KOPT-K1 (cell line): ENCODE measurements at regions not wholly inside any gene's neighbourhood (a gene's known extent, or its start where the extent isn't known, plus 50 kb on each side); places are given as distances from the start of the nearest gene placed in this dataset.
"Not testable (repeated sequence)": the region's sequence is repeated elsewhere in the genome, so short reads cannot be mapped to it uniquely, and the experiment has no call there.

Experiments
- H3K27ac ChIP-seq: fragments of 200-600 bp; sonication (generic); 2 replicates; pipeline ENCODE4 v1.5.1; 2016; ENCODE audit warnings: antibody characterized with exemption, mild to moderate bottlenecking, low read depth, low read length; ENCODE audit not compliant: poor library complexity, severe bottlenecking
- H3K36me3 ChIP-seq: fragments of 200-600 bp; sonication (generic); 2 replicates; pipeline ENCODE4 v1.5.1; 2017; ENCODE audit warnings: antibody characterized with exemption, mild to moderate bottlenecking, low read length, moderate library complexity; ENCODE audit not compliant: insufficient read depth
- H3K9me3 ChIP-seq: fragments of 200-600 bp; sonication (generic); 2 replicates; pipeline ENCODE4 v1.5.1; 2017; ENCODE audit warnings: antibody characterized with exemption, low read length, mild to moderate bottlenecking; ENCODE audit not compliant: insufficient read depth, poor library complexity, severe bottlenecking

DNA sequence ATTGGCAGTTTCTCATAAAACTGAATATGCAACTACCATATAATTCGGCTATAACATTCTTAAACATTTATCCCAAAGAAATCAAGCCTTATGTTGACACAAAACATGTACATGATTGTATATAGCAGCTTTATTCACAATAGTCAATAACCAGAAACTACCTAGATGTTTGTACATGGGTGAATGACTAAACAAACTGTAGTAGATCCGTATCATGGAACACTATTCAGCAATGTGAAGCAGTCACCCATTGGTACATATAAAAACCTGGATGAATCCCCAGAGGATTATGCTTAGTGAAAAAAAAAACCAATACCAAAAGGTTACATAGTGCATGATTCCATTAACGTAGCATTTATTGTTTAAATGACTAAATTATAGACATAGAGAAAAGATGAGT lies 471.7 kb upstream of the KLHL1 start:
- Histone ChIP-seq H3K36me3 (no peaks in the 10 kb centered on the region), H3K9me3 (no peaks in the 10 kb centered on the region), H3K27ac (no peak overlapping the region)

DNA sequence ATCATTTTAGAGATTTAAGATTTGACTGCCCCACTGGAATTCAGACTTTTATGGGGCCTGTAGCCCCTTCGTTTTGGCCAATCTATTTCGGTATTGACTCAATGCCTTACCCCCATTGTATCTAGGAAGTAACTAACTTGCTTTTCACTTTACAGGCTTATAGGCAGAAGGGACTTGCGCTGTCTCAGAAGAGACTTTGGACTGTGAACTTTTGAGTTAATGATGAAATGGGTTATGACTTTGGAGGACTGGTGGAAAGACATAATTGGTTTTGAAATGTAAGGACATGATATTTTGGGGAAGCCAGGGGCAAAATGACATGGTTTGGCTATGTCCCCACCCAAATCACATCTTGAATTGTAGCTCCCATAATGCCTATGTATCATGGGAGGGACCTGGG lies 463.0 kb upstream of the KLHL1 start:
- Histone ChIP-seq H3K36me3 (no peaks in the 10 kb centered on the region), H3K9me3 (no peaks in the 10 kb centered on the region), H3K27ac (no peak overlapping the region)

DNA sequence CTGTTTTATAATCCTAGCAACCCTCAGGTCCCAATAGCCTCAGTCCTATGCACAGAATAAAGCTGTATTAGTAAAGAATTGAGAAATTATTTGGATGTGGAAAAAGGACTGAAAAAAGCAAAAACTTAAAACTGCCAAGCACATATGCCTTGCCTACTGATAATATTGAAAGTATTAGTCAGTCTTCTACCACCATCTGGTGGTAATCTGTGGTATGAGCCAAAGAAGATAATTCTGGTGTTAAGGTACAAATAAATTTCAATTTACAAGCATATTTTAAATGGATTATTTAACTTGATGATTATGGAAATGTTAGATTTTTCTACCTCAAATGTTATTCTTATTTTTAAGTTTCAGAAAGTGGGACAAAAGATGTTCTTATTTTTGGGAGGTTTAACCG lies 460.3 kb upstream of the KLHL1 start:
- Histone ChIP-seq H3K36me3 (no peaks in the 10 kb centered on the region), H3K9me3 (no peaks in the 10 kb centered on the region), H3K27ac (no peak overlapping the region)

DNA sequence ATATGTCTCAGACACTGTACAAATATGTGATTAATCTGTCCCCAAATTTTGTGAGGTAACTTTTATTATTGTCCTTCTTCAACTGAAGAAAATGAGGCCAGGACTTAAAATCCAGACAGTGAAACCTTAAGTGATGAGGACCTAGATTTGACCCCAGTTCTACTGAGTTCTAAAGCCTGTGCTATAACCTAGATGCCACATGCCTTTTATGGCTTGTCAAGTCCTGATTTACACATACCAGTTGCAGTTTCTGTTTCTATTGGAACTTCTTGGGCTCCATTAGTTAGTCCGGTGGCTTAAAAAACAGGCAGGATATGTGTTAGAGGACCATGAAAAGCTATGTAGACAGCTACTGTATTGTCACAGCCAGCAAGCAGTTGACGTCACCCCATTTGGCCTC lies 436.5 kb upstream of the KLHL1 start:
- H3K9me3 ChIP-seq, result no peaks in the 10 kb centered on the region

DNA sequence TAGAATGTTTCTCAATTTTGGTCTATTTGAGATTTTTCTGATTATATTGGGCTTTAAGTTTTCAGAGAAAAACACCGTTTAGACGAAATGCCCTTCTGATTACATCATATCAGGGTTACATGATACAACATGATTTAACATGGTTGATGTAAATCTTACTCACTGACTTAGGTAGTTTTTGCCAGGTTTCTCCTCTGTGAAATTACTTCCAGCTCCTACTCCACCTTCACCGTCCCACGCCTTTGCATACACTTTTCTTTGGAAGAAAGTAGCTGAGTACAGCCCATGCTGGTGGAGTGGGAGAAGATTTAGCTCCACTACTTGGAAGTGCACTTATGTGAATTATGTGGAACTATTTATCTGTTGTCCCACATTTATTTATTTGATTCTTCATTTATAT lies 433.2 kb upstream of the KLHL1 start:
- no peak overlapping the region for H3K27ac ChIP-seq

More for the DNA sequence above, 436.5 kb upstream of the KLHL1 start:
- H3K27ac ChIP-seq, result no peak overlapping the region
- H3K36me3 ChIP-seq, result no peaks in the 10 kb centered on the region

DNA sequence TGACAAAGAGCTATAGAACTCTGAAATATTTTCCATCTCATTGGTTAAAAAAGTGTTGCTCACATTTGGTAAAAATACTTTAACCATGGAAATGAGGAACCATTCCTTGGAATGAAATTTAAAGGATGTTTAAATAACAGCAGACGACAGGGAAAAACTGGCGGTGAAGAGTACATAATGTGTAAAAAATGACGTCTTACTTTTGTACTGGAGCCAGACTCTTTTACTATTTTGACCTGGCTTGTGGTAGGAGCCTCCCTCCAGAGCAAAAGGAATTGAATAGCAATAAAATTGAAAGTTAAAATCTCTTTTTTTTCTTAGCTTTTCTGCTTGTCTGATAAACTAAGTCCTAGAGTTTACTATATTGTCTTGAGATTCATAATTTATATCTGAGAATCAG lies 426.2 kb upstream of the KLHL1 start:
- Histone ChIP-seq H3K27ac (no peak overlapping the region), H3K9me3 (no peaks in the 10 kb centered on the region), H3K36me3 (no peaks in the 10 kb centered on the region)

More for the DNA sequence above, 433.2 kb upstream of the KLHL1 start:
- Histone ChIP-seq H3K9me3 (no peaks in the 10 kb centered on the region), H3K36me3 (no peaks in the 10 kb centered on the region)

DNA sequence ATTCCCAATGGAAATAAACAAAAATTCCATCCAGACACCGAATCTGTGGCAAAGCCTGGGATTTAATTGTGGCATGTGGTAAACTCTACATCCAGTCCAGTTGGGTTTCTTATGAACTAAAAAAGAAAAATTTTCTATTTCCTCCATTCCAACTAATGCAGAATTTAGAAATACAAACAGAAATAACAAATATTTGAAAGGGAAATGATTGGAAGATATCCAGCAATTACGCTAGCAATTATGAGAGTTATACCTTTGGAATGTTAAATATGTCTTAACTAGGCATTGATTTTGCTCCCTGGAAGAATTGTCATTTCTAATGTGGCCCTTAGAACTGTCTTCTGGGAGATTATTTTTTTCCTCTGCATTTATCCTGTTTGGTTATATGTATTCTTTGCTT lies 421.4 kb upstream of the KLHL1 start:
- Histone ChIP-seq H3K9me3 (no peaks in the 10 kb centered on the region), H3K27ac (no peak overlapping the region), H3K36me3 (no peaks in the 10 kb centered on the region)

DNA sequence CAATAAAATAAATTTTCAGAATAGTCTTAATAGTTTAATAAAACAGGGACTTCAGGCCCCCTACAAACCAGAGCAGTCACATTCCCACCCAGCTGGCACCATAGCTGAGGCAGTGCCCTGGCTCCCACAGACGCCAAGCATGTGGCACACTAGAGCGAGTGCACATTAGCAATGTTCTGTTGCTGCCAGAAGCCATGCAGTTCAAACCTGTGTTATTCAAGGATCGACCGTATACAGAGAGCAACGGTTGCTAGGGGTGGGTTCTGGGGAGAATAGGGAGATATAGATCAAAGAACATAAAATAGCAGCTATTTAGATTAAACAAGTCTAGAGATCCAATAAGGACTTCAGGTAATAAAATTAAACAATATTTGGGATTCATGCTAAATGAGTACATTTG lies 419.3 kb upstream of the KLHL1 start:
- Histone ChIP-seq H3K9me3 (no peaks in the 10 kb centered on the region), H3K36me3 (no peaks in the 10 kb centered on the region), H3K27ac (no peak overlapping the region)

DNA sequence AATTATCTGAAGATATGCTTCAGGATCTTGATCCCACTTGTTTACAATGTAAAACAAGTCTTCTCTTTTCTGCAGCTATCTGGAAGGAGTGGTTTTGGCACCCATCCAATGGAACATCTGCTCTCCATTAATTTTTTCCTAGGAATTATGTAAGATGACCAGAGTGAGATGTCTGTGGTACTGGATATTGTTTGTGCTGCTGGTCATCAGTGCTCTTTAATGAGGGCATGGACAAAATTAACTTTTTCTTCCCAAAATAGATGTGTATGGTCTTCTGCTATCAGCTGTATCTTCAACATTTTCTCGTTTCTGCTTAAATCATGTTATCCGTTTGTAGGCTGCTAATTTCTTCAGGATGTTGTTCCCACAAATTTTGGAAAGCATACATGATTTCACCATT lies 415.4 kb upstream of the KLHL1 start:
- H3K9me3 ChIP-seq, result no peaks in the 10 kb centered on the region
- no peaks in the 10 kb centered on the region for H3K36me3 ChIP-seq
- H3K27ac ChIP-seq, result no peak overlapping the region

DNA sequence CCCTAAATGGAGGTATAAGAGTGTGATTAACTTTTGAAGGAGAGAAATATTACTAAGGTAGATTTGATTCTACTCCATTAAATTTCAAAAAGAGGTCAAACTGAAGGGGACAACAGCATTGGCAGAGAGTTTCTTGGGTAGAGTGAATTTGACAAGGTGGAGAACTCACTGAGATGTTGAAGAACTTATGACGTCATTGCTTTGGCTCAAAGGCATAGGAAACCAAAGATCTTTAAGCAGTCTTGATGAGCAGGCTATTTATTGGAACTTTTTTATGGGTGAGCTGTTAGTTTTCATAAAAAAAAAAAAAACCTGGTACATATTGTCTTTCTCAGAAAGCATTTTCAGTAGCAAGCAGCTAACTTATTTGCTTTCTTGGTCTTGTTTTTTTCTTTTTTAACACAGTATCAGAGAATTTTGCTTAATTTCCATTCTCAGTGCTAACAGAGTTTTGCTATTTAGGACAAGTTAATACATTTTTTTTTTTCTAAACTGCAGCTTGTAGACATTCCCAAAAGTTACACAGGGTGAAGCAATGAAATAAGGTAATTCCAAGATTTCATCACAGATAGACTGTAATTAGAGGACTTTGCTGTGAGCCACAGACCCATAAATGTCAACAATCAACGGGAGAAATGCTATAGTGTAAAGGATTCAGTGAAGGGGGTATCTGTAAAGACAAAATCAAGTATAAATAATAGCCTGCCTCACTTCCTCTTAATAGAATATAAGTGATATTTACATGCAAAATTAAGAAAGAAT lies 412.2 kb upstream of the KLHL1 start:
- no peaks in the 10 kb centered on the region for H3K36me3 ChIP-seq
- no peak overlapping the region for H3K27ac ChIP-seq
- H3K9me3 ChIP-seq, result no peaks in the 10 kb centered on the region

DNA sequence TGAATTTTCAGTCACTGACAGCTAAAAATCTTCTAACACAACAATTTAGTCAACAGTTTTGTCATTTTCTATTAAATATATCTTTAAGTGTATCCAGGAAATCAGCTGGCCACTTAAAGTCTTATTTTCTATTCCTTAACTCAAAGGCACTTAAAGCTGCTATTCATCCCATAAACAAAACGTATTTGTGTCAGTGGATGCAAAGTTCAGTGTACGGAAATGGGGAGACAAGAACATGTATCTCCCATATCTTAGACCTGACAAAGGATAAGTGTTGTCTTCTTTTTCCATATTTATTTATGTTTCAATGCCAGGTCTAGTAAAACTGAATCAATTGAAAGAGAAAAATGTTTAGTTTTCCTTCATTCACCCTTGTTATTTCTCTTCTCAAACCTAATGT lies 409.8 kb upstream of the KLHL1 start:
- H3K9me3 ChIP-seq, result no peaks in the 10 kb centered on the region
- H3K36me3 ChIP-seq, result no peaks in the 10 kb centered on the region
- H3K27ac ChIP-seq, result no peak overlapping the region

DNA sequence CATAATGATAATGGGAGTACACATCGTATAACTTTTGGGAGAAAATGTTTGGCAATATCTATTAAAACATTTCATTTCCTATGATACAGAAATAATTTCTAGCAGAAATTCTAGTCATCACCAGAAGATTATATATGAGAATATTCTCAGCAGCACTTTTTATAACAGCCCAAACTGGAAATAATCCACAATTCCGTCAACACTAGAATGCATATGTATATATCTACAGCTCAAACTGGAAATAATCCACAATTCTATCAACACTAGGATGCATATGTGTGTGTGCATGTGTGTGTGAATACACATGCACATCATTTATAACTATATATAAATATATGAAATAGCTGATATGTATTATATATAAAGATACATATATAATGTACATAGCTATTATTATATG lies 408.0 kb upstream of the KLHL1 start:
- H3K9me3 ChIP-seq, result no peaks in the 10 kb centered on the region
- H3K36me3 ChIP-seq, result no peaks in the 10 kb centered on the region
- no peak overlapping the region for H3K27ac ChIP-seq

DNA sequence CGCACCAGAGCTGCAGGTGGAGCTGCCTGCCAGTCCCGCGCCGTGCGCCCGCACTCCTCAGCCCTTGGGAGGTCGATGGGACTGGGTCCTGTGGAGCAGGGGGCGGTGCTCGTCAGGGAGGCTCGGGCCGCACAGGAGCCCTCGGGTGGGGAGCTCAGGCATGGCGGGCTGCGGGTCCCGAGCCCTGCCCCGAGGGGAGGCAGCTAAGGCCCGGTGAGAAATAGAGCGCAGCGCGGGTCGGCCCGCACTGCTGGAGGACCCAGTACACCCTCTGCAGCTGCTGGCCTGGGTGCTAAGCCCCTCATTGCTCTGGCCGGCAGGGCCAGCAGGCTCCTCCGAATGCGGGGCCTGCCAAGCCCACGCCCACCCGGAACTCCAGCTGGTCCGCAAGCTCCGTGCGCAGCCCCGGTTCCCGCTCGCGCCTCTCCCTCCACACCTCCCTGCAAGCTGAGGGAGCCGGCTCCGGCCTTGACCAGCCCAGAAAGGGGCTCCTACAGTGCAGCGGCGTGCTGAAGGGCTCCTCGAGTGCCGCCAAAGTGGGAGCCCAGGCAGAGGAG lies 403.7 kb upstream of the KLHL1 start:
- not testable (repeated sequence) for H3K9me3 ChIP-seq, H3K27ac ChIP-seq, H3K36me3 ChIP-seq

DNA sequence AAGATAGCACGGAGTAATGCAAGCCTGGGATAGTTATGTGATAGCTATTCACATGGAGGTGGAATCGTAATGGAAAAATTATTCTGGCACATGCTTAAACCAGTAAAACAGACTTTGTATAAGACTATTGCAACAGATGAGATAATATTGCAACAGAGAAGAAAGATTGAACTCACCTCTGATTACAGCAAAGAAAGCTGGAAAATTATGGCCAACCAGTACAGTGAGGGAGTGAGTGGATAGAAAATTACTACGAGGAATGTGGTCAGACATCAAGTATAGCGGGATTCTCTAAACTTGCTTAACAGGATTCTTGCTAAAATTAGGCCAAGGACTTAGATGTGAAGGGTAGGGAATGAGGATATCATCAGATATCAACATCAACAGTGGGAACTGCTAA lies 397.6 kb upstream of the KLHL1 start:
- no peaks in the 10 kb centered on the region for H3K36me3 ChIP-seq
- H3K27ac ChIP-seq, result no peak overlapping the region
- no peaks in the 10 kb centered on the region for H3K9me3 ChIP-seq

DNA sequence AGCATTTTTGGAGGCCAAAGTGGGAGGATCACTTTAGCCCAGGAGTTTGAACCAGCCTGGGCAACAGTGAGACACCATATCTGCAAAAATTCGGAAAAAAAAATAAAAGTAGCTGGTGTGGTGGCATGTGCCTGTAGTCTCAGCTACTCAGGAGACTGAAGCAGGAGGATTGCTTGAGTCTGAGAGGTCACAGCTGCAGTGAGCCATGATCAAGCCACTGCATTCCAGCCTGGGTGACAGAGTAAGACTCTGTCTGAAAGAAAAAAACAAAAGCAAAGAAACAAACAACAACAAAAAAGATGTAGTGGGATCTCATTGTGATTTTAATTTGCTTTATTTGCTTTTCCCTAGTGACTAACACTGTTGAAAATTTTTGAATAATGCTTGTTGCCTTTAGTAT lies 394.7 kb upstream of the KLHL1 start:
- Histone ChIP-seq H3K9me3 (no peaks in the 10 kb centered on the region), H3K27ac (no peak overlapping the region), H3K36me3 (no peaks in the 10 kb centered on the region)

DNA sequence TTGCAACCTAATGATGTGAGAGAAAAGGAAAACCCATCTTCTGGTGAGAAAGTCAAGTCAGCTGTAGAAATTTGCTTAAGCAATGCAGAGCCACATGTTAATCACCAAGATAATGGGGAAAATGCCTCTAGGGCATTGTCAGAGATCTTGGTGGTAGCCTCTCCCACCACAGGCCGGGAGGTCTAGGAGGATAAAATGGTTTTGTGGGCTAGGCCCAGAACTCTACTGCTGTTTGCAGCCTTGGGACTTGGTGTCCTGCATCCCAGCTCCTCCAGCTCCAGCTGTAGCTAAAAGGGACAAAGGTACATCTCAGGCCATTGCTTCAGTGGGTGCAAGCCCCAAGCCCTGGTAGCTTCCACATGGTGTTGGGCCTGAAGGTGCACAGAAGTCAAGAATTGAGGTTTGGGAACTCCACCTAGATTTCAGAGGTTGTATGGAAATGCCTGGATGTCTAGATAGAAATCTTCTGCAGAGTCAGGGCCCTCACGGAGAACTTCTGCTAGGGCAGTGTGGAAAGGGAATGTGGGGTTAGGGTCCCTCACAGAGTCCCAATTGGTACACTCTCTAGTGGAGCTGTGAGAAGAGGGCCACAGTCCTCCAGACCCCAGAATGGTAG lies 382.2 kb upstream of the KLHL1 start:
- Histone ChIP-seq H3K9me3 (peaks cover 14% of the 10 kb centered on the region), H3K27ac (no peak overlapping the region), H3K36me3 (no peaks in the 10 kb centered on the region)
